H1 (cell line): ENCODE measurements at regions not wholly inside any gene's neighbourhood (a gene's known extent, or its start where the extent isn't known, plus 50 kb on each side); places are given as distances from the start of the nearest gene placed in this dataset.

Experiments used
- BCL11A ChIP-seq, 2 experiments: IDR thresholded peaks; one replicate each; pipeline ENCODE4 v1.6.1; 2011; ENCODE audit warnings: low read depth in 2 of 2, low read length in 2 of 2, mild to moderate bottlenecking in 2 of 2
- KDM4A ChIP-seq: IDR thresholded peaks from one replicate; pipeline ENCODE4 v1.7.1; 2012; ENCODE audit warnings: low read depth, mild to moderate bottlenecking, moderate library complexity, low read length, inconsistent platforms; ENCODE audit not compliant: severe bottlenecking
- MAFK ChIP-seq: IDR thresholded peaks from 2 replicates; pipeline ENCODE4 v1.6.1; 2012; ENCODE audit warnings: low read depth, mild to moderate bottlenecking, improper control_type of control experiment, low read length
- POLR2AphosphoS5 ChIP-seq: IDR thresholded peaks from 2 replicates; pipeline ENCODE4 v1.6.1; 2011; ENCODE audit warnings: low read depth, low read length
- TBP ChIP-seq: IDR thresholded peaks from 2 replicates; pipeline ENCODE4 v1.6.1; 2011; ENCODE audit warnings: low read depth, low read length, improper control_type of control experiment
- TF ChIP-seq, protein P1 (sequence below): fragments of 300-600 bp; sonication (generic); IDR thresholded peaks from 2 replicates; pipeline ENCODE4 v1.7.1; 2012; ENCODE audit warnings: low read length, moderate library complexity, mild to moderate bottlenecking, inconsistent platforms; ENCODE audit not compliant: insufficient replicate concordance
- TF ChIP-seq, protein P2 (sequence below): IDR thresholded peaks from 2 replicates; pipeline ENCODE4 v1.6.1; 2011; ENCODE audit warnings: low read length, improper control_type of control experiment
- TF ChIP-seq, protein P3 (sequence below), 3 experiments: IDR thresholded peaks; 1 replicate in 2 of 3; 2 replicates in 1 of 3; pipeline versions ENCODE4 v1.5.1 to v1.6.1; 2011; ENCODE audit warnings: low read length in 3 of 3, mild to moderate bottlenecking in 3 of 3, inconsistent platforms in 2 of 3, low read depth in 1 of 3, moderate library complexity in 1 of 3; ENCODE audit not compliant: insufficient read depth in 1 of 3; ENCODE audit errors: control extremely low read depth in 1 of 3

DNA sequence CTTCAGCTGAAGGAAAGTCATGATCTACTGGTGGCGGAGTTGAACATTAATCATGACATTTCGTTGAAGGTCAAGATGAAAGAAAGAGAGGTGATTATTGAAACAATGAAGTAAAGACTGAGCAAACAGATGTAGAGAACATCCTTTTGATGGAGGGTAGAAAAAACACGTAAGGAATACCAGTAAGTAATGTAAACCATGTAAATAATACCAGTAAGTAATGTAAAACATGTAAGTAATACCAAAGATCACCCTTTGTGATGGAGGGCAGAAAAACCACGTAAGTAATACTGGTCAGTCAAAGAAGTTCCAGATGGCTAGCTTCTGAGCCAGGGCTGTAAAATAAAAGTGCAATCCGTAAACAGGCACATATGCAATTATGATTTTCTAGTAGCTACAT lies 1387.7 kb downstream of the SUCLG1 start (continued):
- TF ChIP-seq, protein P1, sequence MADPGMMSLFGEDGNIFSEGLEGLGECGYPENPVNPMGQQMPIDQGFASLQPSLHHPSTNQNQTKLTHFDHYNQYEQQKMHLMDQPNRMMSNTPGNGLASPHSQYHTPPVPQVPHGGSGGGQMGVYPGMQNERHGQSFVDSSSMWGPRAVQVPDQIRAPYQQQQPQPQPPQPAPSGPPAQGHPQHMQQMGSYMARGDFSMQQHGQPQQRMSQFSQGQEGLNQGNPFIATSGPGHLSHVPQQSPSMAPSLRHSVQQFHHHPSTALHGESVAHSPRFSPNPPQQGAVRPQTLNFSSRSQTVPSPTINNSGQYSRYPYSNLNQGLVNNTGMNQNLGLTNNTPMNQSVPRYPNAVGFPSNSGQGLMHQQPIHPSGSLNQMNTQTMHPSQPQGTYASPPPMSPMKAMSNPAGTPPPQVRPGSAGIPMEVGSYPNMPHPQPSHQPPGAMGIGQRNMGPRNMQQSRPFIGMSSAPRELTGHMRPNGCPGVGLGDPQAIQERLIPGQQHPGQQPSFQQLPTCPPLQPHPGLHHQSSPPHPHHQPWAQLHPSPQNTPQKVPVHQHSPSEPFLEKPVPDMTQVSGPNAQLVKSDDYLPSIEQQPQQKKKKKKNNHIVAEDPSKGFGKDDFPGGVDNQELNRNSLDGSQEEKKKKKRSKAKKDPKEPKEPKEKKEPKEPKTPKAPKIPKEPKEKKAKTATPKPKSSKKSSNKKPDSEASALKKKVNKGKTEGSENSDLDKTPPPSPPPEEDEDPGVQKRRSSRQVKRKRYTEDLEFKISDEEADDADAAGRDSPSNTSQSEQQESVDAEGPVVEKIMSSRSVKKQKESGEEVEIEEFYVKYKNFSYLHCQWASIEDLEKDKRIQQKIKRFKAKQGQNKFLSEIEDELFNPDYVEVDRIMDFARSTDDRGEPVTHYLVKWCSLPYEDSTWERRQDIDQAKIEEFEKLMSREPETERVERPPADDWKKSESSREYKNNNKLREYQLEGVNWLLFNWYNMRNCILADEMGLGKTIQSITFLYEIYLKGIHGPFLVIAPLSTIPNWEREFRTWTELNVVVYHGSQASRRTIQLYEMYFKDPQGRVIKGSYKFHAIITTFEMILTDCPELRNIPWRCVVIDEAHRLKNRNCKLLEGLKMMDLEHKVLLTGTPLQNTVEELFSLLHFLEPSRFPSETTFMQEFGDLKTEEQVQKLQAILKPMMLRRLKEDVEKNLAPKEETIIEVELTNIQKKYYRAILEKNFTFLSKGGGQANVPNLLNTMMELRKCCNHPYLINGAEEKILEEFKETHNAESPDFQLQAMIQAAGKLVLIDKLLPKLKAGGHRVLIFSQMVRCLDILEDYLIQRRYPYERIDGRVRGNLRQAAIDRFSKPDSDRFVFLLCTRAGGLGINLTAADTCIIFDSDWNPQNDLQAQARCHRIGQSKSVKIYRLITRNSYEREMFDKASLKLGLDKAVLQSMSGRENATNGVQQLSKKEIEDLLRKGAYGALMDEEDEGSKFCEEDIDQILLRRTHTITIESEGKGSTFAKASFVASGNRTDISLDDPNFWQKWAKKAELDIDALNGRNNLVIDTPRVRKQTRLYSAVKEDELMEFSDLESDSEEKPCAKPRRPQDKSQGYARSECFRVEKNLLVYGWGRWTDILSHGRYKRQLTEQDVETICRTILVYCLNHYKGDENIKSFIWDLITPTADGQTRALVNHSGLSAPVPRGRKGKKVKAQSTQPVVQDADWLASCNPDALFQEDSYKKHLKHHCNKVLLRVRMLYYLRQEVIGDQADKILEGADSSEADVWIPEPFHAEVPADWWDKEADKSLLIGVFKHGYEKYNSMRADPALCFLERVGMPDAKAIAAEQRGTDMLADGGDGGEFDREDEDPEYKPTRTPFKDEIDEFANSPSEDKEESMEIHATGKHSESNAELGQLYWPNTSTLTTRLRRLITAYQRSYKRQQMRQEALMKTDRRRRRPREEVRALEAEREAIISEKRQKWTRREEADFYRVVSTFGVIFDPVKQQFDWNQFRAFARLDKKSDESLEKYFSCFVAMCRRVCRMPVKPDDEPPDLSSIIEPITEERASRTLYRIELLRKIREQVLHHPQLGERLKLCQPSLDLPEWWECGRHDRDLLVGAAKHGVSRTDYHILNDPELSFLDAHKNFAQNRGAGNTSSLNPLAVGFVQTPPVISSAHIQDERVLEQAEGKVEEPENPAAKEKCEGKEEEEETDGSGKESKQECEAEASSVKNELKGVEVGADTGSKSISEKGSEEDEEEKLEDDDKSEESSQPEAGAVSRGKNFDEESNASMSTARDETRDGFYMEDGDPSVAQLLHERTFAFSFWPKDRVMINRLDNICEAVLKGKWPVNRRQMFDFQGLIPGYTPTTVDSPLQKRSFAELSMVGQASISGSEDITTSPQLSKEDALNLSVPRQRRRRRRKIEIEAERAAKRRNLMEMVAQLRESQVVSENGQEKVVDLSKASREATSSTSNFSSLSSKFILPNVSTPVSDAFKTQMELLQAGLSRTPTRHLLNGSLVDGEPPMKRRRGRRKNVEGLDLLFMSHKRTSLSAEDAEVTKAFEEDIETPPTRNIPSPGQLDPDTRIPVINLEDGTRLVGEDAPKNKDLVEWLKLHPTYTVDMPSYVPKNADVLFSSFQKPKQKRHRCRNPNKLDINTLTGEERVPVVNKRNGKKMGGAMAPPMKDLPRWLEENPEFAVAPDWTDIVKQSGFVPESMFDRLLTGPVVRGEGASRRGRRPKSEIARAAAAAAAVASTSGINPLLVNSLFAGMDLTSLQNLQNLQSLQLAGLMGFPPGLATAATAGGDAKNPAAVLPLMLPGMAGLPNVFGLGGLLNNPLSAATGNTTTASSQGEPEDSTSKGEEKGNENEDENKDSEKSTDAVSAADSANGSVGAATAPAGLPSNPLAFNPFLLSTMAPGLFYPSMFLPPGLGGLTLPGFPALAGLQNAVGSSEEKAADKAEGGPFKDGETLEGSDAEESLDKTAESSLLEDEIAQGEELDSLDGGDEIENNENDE: no peak
- TF ChIP-seq KDM4A (no peak), MAFK (no peak), BCL11A (IDR thresholded peaks at IDR 0.05; ENCODE audit: low read depth in 2 of 2, low read length in 2 of 2) (no peak), POLR2AphosphoS5 (no peak), TBP (no peak)
- TF ChIP-seq, protein P2, sequence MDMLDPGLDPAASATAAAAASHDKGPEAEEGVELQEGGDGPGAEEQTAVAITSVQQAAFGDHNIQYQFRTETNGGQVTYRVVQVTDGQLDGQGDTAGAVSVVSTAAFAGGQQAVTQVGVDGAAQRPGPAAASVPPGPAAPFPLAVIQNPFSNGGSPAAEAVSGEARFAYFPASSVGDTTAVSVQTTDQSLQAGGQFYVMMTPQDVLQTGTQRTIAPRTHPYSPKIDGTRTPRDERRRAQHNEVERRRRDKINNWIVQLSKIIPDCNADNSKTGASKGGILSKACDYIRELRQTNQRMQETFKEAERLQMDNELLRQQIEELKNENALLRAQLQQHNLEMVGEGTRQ: no peak
- TF ChIP-seq, protein P3, sequence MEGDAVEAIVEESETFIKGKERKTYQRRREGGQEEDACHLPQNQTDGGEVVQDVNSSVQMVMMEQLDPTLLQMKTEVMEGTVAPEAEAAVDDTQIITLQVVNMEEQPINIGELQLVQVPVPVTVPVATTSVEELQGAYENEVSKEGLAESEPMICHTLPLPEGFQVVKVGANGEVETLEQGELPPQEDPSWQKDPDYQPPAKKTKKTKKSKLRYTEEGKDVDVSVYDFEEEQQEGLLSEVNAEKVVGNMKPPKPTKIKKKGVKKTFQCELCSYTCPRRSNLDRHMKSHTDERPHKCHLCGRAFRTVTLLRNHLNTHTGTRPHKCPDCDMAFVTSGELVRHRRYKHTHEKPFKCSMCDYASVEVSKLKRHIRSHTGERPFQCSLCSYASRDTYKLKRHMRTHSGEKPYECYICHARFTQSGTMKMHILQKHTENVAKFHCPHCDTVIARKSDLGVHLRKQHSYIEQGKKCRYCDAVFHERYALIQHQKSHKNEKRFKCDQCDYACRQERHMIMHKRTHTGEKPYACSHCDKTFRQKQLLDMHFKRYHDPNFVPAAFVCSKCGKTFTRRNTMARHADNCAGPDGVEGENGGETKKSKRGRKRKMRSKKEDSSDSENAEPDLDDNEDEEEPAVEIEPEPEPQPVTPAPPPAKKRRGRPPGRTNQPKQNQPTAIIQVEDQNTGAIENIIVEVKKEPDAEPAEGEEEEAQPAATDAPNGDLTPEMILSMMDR (IDR thresholded peaks at IDR 0.05; ENCODE audit: control extremely low read depth in 1 of 3, insufficient read depth in 1 of 3, low read depth in 1 of 3, low read length in 3 of 3): no peak
